Activated naive CD8-positive, alpha-beta T cell treated with anti-CD3 and anti-CD28 coated beads, Interleukin-2, amount 10 ng/mL, durations not matched to agents 7 days and 5 days (primary cell): ENCODE measurements at regions not wholly inside any gene's neighbourhood (a gene's known extent, or its start where the extent isn't known, plus 50 kb on each side); places are given as distances from the start of the nearest gene placed in this dataset.

Experiments
- ATAC-seq: fragments of 150-1000 bp; cut with Tn5 transposase; one replicate; pipeline ENCODE4 v1.10.0; 2021; ENCODE audit warnings: low read depth, moderate library complexity
- POLR2A ChIA-PET: fragments of 350-600 bp; sonication (Branson Sonifier 250); formaldehyde crosslinking; loops from one replicate; lab custom pipeline; 2021; ENCODE audit warnings: antibody characterized with exemption; lab: Charles Lee
- DNase-seq: peaks from one replicate; pipeline ENCODE4 v3.0.0; 2021
- H3K27ac Mint-ChIP-seq: one replicate; pipeline ENCODE4 v1.8.0; 2022; ENCODE audit warnings: mild to moderate bottlenecking, mixed read lengths
- H3K27me3 Mint-ChIP-seq: one replicate; pipeline ENCODE4 v1.8.0; 2022; ENCODE audit warnings: mild to moderate bottlenecking, moderate library complexity, mixed read lengths
- H3K36me3 Mint-ChIP-seq: one replicate; pipeline ENCODE4 v1.8.0; 2021; ENCODE audit warnings: mild to moderate bottlenecking, mixed read lengths
- H3K4me1 Mint-ChIP-seq: one replicate; pipeline ENCODE4 v1.8.0; 2021; ENCODE audit warnings: mixed read lengths
- H3K4me3 Mint-ChIP-seq: one replicate; pipeline ENCODE4 v1.8.0; 2022; ENCODE audit warnings: mild to moderate bottlenecking, moderate library complexity, mixed read lengths
- H3K9me3 Mint-ChIP-seq: one replicate; pipeline ENCODE4 v1.8.0; 2021; ENCODE audit warnings: mixed read lengths

- Mint-ChIP-seq H3K9me3 (no peaks in the 10 kb centered on the region), H3K4me3 (no peak overlapping the region), H3K27me3 (no peaks in the 10 kb centered on the region), H3K36me3 (no peaks in the 10 kb centered on the region), H3K4me1 (peaks cover 2% of the 10 kb centered on the region), H3K27ac (no peak overlapping the region)
- POLR2A ChIA-PET: no interaction called here
- no peak for DNase-seq
- ATAC-seq: no peak
Observed at GRCh38 chr9:90421786-90422185, 220.8 kb downstream of the DIRAS2 start.

GRCh38 chr9:90423661-90424193 lies 218.9 kb downstream of the DIRAS2 start:
- H3K4me3 Mint-ChIP-seq: no peak overlapping the region
- DNase-seq: no peak
- POLR2A ChIA-PET: no interaction called here
- H3K36me3 Mint-ChIP-seq: no peaks in the 10 kb centered on the region
- no peaks in the 10 kb centered on the region for H3K27me3 Mint-ChIP-seq
- no peak overlapping the region for H3K27ac Mint-ChIP-seq
- ATAC-seq: no peak
- H3K4me1 Mint-ChIP-seq: peaks cover 2% of the 10 kb centered on the region
- no peaks in the 10 kb centered on the region for H3K9me3 Mint-ChIP-seq

- DNase-seq (no peak), ATAC-seq (no peak)
- Mint-ChIP-seq H3K4me1 (peaks cover 2% of the 10 kb centered on the region), H3K27me3 (no peaks in the 10 kb centered on the region), H3K9me3 (no peaks in the 10 kb centered on the region), H3K4me3 (no peak overlapping the region), H3K27ac (no peak overlapping the region), H3K36me3 (no peaks in the 10 kb centered on the region)
- POLR2A ChIA-PET: no interaction called here
Observed at GRCh38 chr9:90428517-90428916, 214.1 kb downstream of the DIRAS2 start.

- Mint-ChIP-seq H3K27ac (no peak overlapping the region), H3K4me3 (no peak overlapping the region), H3K4me1 (no peaks in the 10 kb centered on the region), H3K9me3 (no peaks in the 10 kb centered on the region), H3K36me3 (no peaks in the 10 kb centered on the region), H3K27me3 (peaks cover 9% of the 10 kb centered on the region)
- ATAC-seq: no peak
- DNase-seq: no peak
- POLR2A ChIA-PET: no interaction called here
Observed at GRCh38 chr9:90432951-90433350, 209.7 kb downstream of the DIRAS2 start.

GRCh38 chr9:90433398-90433941 lies 209.2 kb downstream of the DIRAS2 start:
- Mint-ChIP-seq H3K9me3 (no peaks in the 10 kb centered on the region), H3K4me1 (no peaks in the 10 kb centered on the region), H3K27ac (no peak overlapping the region), H3K27me3 (peaks cover 12% of the 10 kb centered on the region), H3K4me3 (no peak overlapping the region), H3K36me3 (no peaks in the 10 kb centered on the region)
- DNase-seq (no peak), ATAC-seq (no peak)
- POLR2A ChIA-PET: no interaction called here

- Mint-ChIP-seq H3K27me3 (peaks cover 15% of the 10 kb centered on the region), H3K36me3 (no peaks in the 10 kb centered on the region), H3K27ac (no peak overlapping the region), H3K4me3 (no peak overlapping the region), H3K9me3 (peaks cover 2% of the 10 kb centered on the region), H3K4me1 (no peaks in the 10 kb centered on the region)
- POLR2A ChIA-PET: no interaction called here
- DNase-seq (no peak), ATAC-seq (no peak)
Observed at GRCh38 chr9:90441814-90442213, 200.8 kb downstream of the DIRAS2 start.

GRCh38 chr9:90442723-90443122 lies 199.9 kb downstream of the DIRAS2 start:
- no peak for ATAC-seq
- Mint-ChIP-seq H3K9me3 (peaks cover 2% of the 10 kb centered on the region), H3K4me1 (no peaks in the 10 kb centered on the region), H3K36me3 (no peaks in the 10 kb centered on the region), H3K27ac (no peak overlapping the region), H3K4me3 (no peak overlapping the region), H3K27me3 (peaks cover 13% of the 10 kb centered on the region)
- no peak for DNase-seq
- POLR2A ChIA-PET: no interaction called here

- H3K36me3 Mint-ChIP-seq: no peaks in the 10 kb centered on the region
- H3K27me3 Mint-ChIP-seq: peaks cover 4% of the 10 kb centered on the region
- no peak for ATAC-seq
Observed at GRCh38 chr9:90444609-90445204, 197.9 kb downstream of the DIRAS2 start.

GRCh38 chr9:90445391-90445790 lies 197.2 kb downstream of the DIRAS2 start:
- H3K36me3 Mint-ChIP-seq: no peaks in the 10 kb centered on the region
- POLR2A ChIA-PET: no interaction called here
- no peak for DNase-seq
- H3K27me3 Mint-ChIP-seq: peaks cover 4% of the 10 kb centered on the region
- no peak overlapping the region for H3K4me3 Mint-ChIP-seq
- no peaks in the 10 kb centered on the region for H3K9me3 Mint-ChIP-seq
- ATAC-seq: no peak
- no peaks in the 10 kb centered on the region for H3K4me1 Mint-ChIP-seq
- no peak overlapping the region for H3K27ac Mint-ChIP-seq

More at GRCh38 chr9:90444609-90445204, 197.9 kb downstream of the DIRAS2 start:
- POLR2A ChIA-PET: no interaction called here
- H3K9me3 Mint-ChIP-seq: peaks cover under 1% of the 10 kb centered on the region
- DNase-seq: no peak
- no peak overlapping the region for H3K27ac Mint-ChIP-seq
- H3K4me3 Mint-ChIP-seq: no peak overlapping the region
- no peaks in the 10 kb centered on the region for H3K4me1 Mint-ChIP-seq

- POLR2A ChIA-PET: no interaction called here
- H3K27me3 Mint-ChIP-seq: peaks cover 4% of the 10 kb centered on the region
- no peak overlapping the region for H3K4me3 Mint-ChIP-seq
Observed at GRCh38 chr9:90446200-90446948, 196.2 kb downstream of the DIRAS2 start.

GRCh38 chr9:90447773-90448172 lies 194.9 kb downstream of the DIRAS2 start:
- POLR2A ChIA-PET: no interaction called here

More at GRCh38 chr9:90446200-90446948, 196.2 kb downstream of the DIRAS2 start:
- no peak overlapping the region for H3K27ac Mint-ChIP-seq
- no peaks in the 10 kb centered on the region for H3K4me1 Mint-ChIP-seq
- no peaks in the 10 kb centered on the region for H3K9me3 Mint-ChIP-seq
- DNase-seq: no peak
- H3K36me3 Mint-ChIP-seq: no peaks in the 10 kb centered on the region
- no peak for ATAC-seq

GRCh38 chr9:90449213-90449925 lies 193.3 kb downstream of the DIRAS2 start:
- Mint-ChIP-seq H3K9me3 (no peaks in the 10 kb centered on the region), H3K27me3 (no peaks in the 10 kb centered on the region), H3K4me3 (no peak overlapping the region), H3K4me1 (no peaks in the 10 kb centered on the region), H3K36me3 (no peaks in the 10 kb centered on the region), H3K27ac (no peak overlapping the region)
- POLR2A ChIA-PET: no interaction called here
- DNase-seq (no peak), ATAC-seq (no peak)

More at GRCh38 chr9:90447773-90448172, 194.9 kb downstream of the DIRAS2 start:
- no peaks in the 10 kb centered on the region for H3K36me3 Mint-ChIP-seq
- DNase-seq: no peak
- H3K27ac Mint-ChIP-seq: no peak overlapping the region
- H3K4me1 Mint-ChIP-seq: no peaks in the 10 kb centered on the region
- no peaks in the 10 kb centered on the region for H3K9me3 Mint-ChIP-seq
- no peak for ATAC-seq
- no peak overlapping the region for H3K4me3 Mint-ChIP-seq
- H3K27me3 Mint-ChIP-seq: peaks cover 2% of the 10 kb centered on the region

- Mint-ChIP-seq H3K36me3 (no peaks in the 10 kb centered on the region), H3K27me3 (no peaks in the 10 kb centered on the region), H3K4me1 (no peaks in the 10 kb centered on the region), H3K9me3 (no peaks in the 10 kb centered on the region), H3K27ac (no peak overlapping the region), H3K4me3 (no peak overlapping the region)
- DNase-seq: no peak
- no peak for ATAC-seq
- POLR2A ChIA-PET: no interaction called here
Observed at GRCh38 chr9:90451804-90452203, 190.8 kb downstream of the DIRAS2 start.
